OCI-LY7 (cell line): ENCODE measurements at regions not wholly inside any gene's neighbourhood (a gene's known extent, or its start where the extent isn't known, plus 50 kb on each side); places are given as distances from the start of the nearest gene placed in this dataset.

Experiments used
- CTCF ChIP-seq: fragments of 200-600 bp; sonication (generic); conservative IDR thresholded peaks from 2 replicates; pipeline ENCODE4 v1.5.1; 2014; ENCODE audit warnings: mild to moderate bottlenecking, antibody characterized with exemption, low read length, moderate library complexity, mixed read lengths
- EZH2phosphoT487 ChIP-seq: fragments of 200-600 bp; sonication (generic); IDR thresholded peaks from 2 replicates; pipeline ENCODE4 v1.6.1; 2018; ENCODE audit warnings: low read depth, borderline replicate concordance, mild to moderate bottlenecking, mixed run types, antibody characterized with exemption, low read length, moderate library complexity, mixed read lengths

- no peak for TF ChIP-seq CTCF
- TF ChIP-seq EZH2phosphoT487: no peak
Measured at GRCh38 chr21:24302400-24302799, 1304.9 kb downstream of the MRPL39 start.
